Right lobe of liver (tissue), 6 donors: ENCODE measurements at regions not wholly inside any gene's neighbourhood (a gene's known extent, or its start where the extent isn't known, plus 50 kb on each side); places are given as distances from the start of the nearest gene placed in this dataset.

Experiments used
- ATAC-seq, 4 donors: fragments of 200-7000 bp; cut with Tn5 transposase; one replicate each; pipeline ENCODE4 v1.9.1; 2020; ENCODE audit warnings: mild to moderate bottlenecking in 4 of 4, moderate library complexity in 4 of 4
- DNase-seq, 3 donors: peaks; one replicate each; pipeline ENCODE4 v3.0.0-alpha.2; 2020
- H3K27ac ChIP-seq, 3 donors: fragments of 200-600 bp; one replicate each; pipeline ENCODE4 v1.8.0; 2022
- H3K27me3 ChIP-seq, 2 donors: fragments of 200-600 bp; one replicate each; pipeline ENCODE4 v1.8.0; 2022
- H3K36me3 ChIP-seq, 4 donors: fragments of 200-600 bp; sonication (generic) in 1 of 4; one replicate each; pipeline versions ENCODE4 v1.5.1 to v1.8.0; 2017 to 2022; ENCODE audit warnings: control low read depth in 1 of 4
- H3K4me1 ChIP-seq, 4 donors: fragments of 200-600 bp; sonication (generic) in 1 of 4; one replicate each; pipeline versions ENCODE4 v1.5.1 to v1.8.0; 2017 to 2022; ENCODE audit warnings: control low read depth in 1 of 4
- H3K4me3 ChIP-seq, 3 donors: fragments of 200-600 bp; one replicate each; pipeline ENCODE4 v1.8.0; 2022
- H3K9me3 ChIP-seq, 4 donors: fragments of 200-600 bp; sonication (generic) in 1 of 4; one replicate each; pipeline versions ENCODE4 v1.5.1 to v1.8.0; 2017 to 2022; ENCODE audit warnings: control low read depth in 1 of 4
- CTCF ChIP-seq, 4 donors: fragments of 200-600 bp in 3 of 4; fragments of 450-650 bp in 1 of 4; IDR thresholded peaks; one replicate each; pipeline versions ENCODE4 v1.5.1 to v1.8.0; 2016 to 2022; ENCODE audit warnings: antibody characterized with exemption in 4 of 4, mild to moderate bottlenecking in 2 of 4
- POLR2A ChIP-seq: fragments of 450-650 bp; IDR thresholded peaks from one replicate; pipeline ENCODE4 v1.6.1; 2017; ENCODE audit warnings: antibody characterized with exemption, mild to moderate bottlenecking
- WGBS: methylation state at CpG from one replicate; pipeline ENCODE4 v1.1.6; 2018; ENCODE audit warnings: low coverage, low lambda C conversion rate; ENCODE audit not compliant: insufficient coverage; ENCODE audit errors: missing lambda C conversion rate; 5-methylcytosine and 5-hydroxymethylcytosine counted together
- intact Hi-C, 2 donors: fragments of 100-400 bp; cut with DNase I; formaldehyde crosslinking; loops; one replicate each; pipeline versions ENCODE4 v1.11.2 to v1.14.1; 2022
- donor health status: DM: no; HTN: yes; CAD: no.
- donor health status: DM: no; HTN: no; CAD: no.
- donor health status: DM: no; HTN: no; CAD: no.
- donor health status: DM: no; HTN: yes; CAD: no.
- donor health status: DM: no; HTN: yes; CAD: no.

GRCh38 chr13:97548138-97548537, 114.2 kb downstream of the RAP2A start:
- TF ChIP-seq POLR2A = no peak
- TF ChIP-seq CTCF (IDR thresholded peaks at IDR 0.05) = no peak
- intact Hi-C loops = no loop called here
- Histone ChIP-seq H3K4me3 (no peak overlapping the region), H3K27ac (no peak overlapping the region), H3K36me3 (no peaks in the 10 kb centered on the region), H3K9me3 (no peaks in the 10 kb centered on the region), H3K4me1 (no peaks in the 10 kb centered on the region), H3K27me3 (no peaks in the 10 kb centered on the region)
- DNase-seq (no peak), ATAC-seq (no peak)
- 32% methylated on average over 3 of the region's 3 CpGs for WGBS

GRCh38 chr13:97548711-97549110, 114.7 kb downstream of the RAP2A start:
- WGBS = 58% methylated on average over 2 of the region's 4 CpGs
- ATAC-seq = no peak
- Histone ChIP-seq H3K9me3 (no peaks in the 10 kb centered on the region), H3K4me3 (no peak overlapping the region), H3K27me3 (no peaks in the 10 kb centered on the region), H3K36me3 (no peaks in the 10 kb centered on the region), H3K4me1 (no peaks in the 10 kb centered on the region), H3K27ac (no peak overlapping the region)
- intact Hi-C loops = no loop called here
- DNase-seq = no peak
- TF ChIP-seq CTCF (IDR thresholded peaks at IDR 0.05) = no peak
- TF ChIP-seq POLR2A = no peak

GRCh38 chr13:97549201-97549600, 115.2 kb downstream of the RAP2A start:
- no peak overlapping the region for H3K27ac ChIP-seq
- TF ChIP-seq POLR2A (no peak), CTCF (IDR thresholded peaks at IDR 0.05) (no peak)
- WGBS = 83% methylated on average over 1 of the region's 1 CpG
- no peak for DNase-seq
- no peak for ATAC-seq
- no peaks in the 10 kb centered on the region for H3K36me3 ChIP-seq
- H3K27me3 ChIP-seq = no peaks in the 10 kb centered on the region
- H3K4me3 ChIP-seq = no peak overlapping the region
- H3K9me3 ChIP-seq = no peaks in the 10 kb centered on the region
- no peaks in the 10 kb centered on the region for H3K4me1 ChIP-seq
- intact Hi-C loops = no loop called here

GRCh38 chr13:97554496-97554895, 120.5 kb downstream of the RAP2A start:
- H3K27me3 ChIP-seq = no peaks in the 10 kb centered on the region
- no peaks in the 10 kb centered on the region for H3K4me1 ChIP-seq
- no peak overlapping the region for H3K4me3 ChIP-seq
- ATAC-seq = no peak
- 76% methylated on average over 2 of the region's 2 CpGs for WGBS
- H3K9me3 ChIP-seq = no peaks in the 10 kb centered on the region
- H3K27ac ChIP-seq = no peak overlapping the region
- intact Hi-C loops = no loop called here
- DNase-seq = no peak
- no peaks in the 10 kb centered on the region for H3K36me3 ChIP-seq
- TF ChIP-seq CTCF (IDR thresholded peaks at IDR 0.05) (no peak), POLR2A (no peak)

GRCh38 chr13:97555034-97555433, 121.1 kb downstream of the RAP2A start:
- no peak for DNase-seq
- ATAC-seq = no peak
- intact Hi-C loops = no loop called here
- TF ChIP-seq CTCF (IDR thresholded peaks at IDR 0.05) = no peak
- no peak for TF ChIP-seq POLR2A
- no peaks in the 10 kb centered on the region for H3K27me3 ChIP-seq
- H3K36me3 ChIP-seq = no peaks in the 10 kb centered on the region
- no peaks in the 10 kb centered on the region for H3K9me3 ChIP-seq
- no peak overlapping the region for H3K4me3 ChIP-seq
- no peak overlapping the region for H3K27ac ChIP-seq
- H3K4me1 ChIP-seq = no peaks in the 10 kb centered on the region
- 74% methylated on average over 1 of the region's 1 CpG for WGBS
